Upper lobe of left lung (tissue), 6 donors: ENCODE measurements at regions not wholly inside any gene's neighbourhood (a gene's known extent, or its start where the extent isn't known, plus 50 kb on each side); places are given as distances from the start of the nearest gene placed in this dataset.

Experiments used
- ATAC-seq, 2 donors: fragments of 200-7000 bp; cut with Tn5 transposase; one replicate each; pipeline ENCODE4 v1.9.1; 2022; ENCODE audit warnings: mild to moderate bottlenecking in 2 of 2, moderate library complexity in 2 of 2; ENCODE audit not compliant: low FRiP score in 2 of 2
- DNase-seq, 2 donors: peaks; one replicate each; pipeline ENCODE4 v3.0.0-alpha.2; 2019 to 2020
- H3K27ac ChIP-seq, 4 donors: fragments of 200-600 bp; sonication (generic); one replicate each; pipeline ENCODE4 v1.5.1; 2016 to 2019
- H3K27me3 ChIP-seq, 4 donors: fragments of 200-600 bp; sonication (generic); one replicate each; pipeline ENCODE4 v1.5.1; 2017 to 2019
- H3K36me3 ChIP-seq, 4 donors: fragments of 200-600 bp; sonication (generic); one replicate each; pipeline ENCODE4 v1.5.1; 2016 to 2019
- H3K4me1 ChIP-seq, 4 donors: fragments of 200-600 bp; sonication (generic); one replicate each; pipeline ENCODE4 v1.5.1; 2018 to 2019
- H3K4me3 ChIP-seq, 4 donors: fragments of 200-600 bp; sonication (generic); one replicate each; pipeline ENCODE4 v1.5.1; 2017 to 2019; ENCODE audit warnings: mild to moderate bottlenecking in 2 of 4, moderate library complexity in 1 of 4
- H3K9me3 ChIP-seq, 4 donors: fragments of 200-600 bp; sonication (generic); one replicate each; pipeline ENCODE4 v1.5.1; 2018 to 2019
- CTCF ChIP-seq, 6 experiments: fragments of 450-650 bp in 4 of 6; fragments of 200-600 bp in 2 of 6; sonication (generic) in 2 of 6; IDR thresholded peaks; one replicate each; pipeline ENCODE4 v1.5.1; 2016 to 2019; ENCODE audit warnings: antibody characterized with exemption in 6 of 6
- EP300 ChIP-seq, 4 donors: sonication (generic); formaldehyde crosslinking; IDR thresholded peaks; one replicate each; pipeline ENCODE4 v1.5.1; 2017; ENCODE audit warnings: antibody characterized with exemption in 4 of 4, control low read depth in 2 of 4
- POLR2A ChIP-seq, 4 donors: fragments of 450-650 bp; IDR thresholded peaks; one replicate each; pipeline ENCODE4 v1.5.1; 2016 to 2017; ENCODE audit warnings: antibody characterized with exemption in 4 of 4, mild to moderate bottlenecking in 2 of 4
- POLR2AphosphoS5 ChIP-seq, 2 donors: sonication (generic); formaldehyde crosslinking; IDR thresholded peaks; one replicate each; pipeline ENCODE4 v1.5.1; 2017; ENCODE audit warnings: antibody characterized with exemption in 2 of 2
- WGBS, 2 donors: methylation state at CpG; one replicate each; pipeline ENCODE4 v1.1.5; 2017 to 2018; 5-methylcytosine and 5-hydroxymethylcytosine counted together
- donor health status: DM: no; HTN: no; CAD: no; lungs with moderate emphysema.
- donor health status: DM: no; HTN: yes; CAD: no; lungs with severe emphysema.

- H3K9me3 ChIP-seq, result no peaks in the 10 kb centered on the region
- no peak overlapping the region for H3K4me3 ChIP-seq
- ATAC-seq (no peak), DNase-seq (peak in 1 of 2 donors; percentile 52)
- no peaks in the 10 kb centered on the region for H3K4me1 ChIP-seq
- H3K27me3 ChIP-seq, result no peaks in the 10 kb centered on the region
- WGBS, 2 donors, result 90 to 92% methylated on average over 12 of the region's 12 CpGs
- H3K36me3 ChIP-seq, result no peaks in the 10 kb centered on the region
- H3K27ac ChIP-seq, result no peak overlapping the region
- TF ChIP-seq POLR2A (IDR thresholded peaks at IDR 0.05), result no peak
- no peak for TF ChIP-seq POLR2AphosphoS5 (IDR thresholded peaks at IDR 0.05)
- TF ChIP-seq CTCF (IDR thresholded peaks at IDR 0.05), result no peak
- TF ChIP-seq EP300 (IDR thresholded peaks at IDR 0.05), result no peak
Measured at GRCh38 chr22:47396515-47396914, 634.1 kb downstream of the TBC1D22A start.

GRCh38 chr22:47396105-47396504 is 633.7 kb downstream of the TBC1D22A start:
- Histone ChIP-seq H3K27me3 (no peaks in the 10 kb centered on the region), H3K4me3 (no peak overlapping the region), H3K27ac (no peak overlapping the region), H3K9me3 (no peaks in the 10 kb centered on the region), H3K36me3 (no peaks in the 10 kb centered on the region), H3K4me1 (no peaks in the 10 kb centered on the region)
- no peak for ATAC-seq
- TF ChIP-seq POLR2A (IDR thresholded peaks at IDR 0.05), result no peak
- TF ChIP-seq POLR2AphosphoS5 (IDR thresholded peaks at IDR 0.05), result no peak
- TF ChIP-seq EP300 (IDR thresholded peaks at IDR 0.05), result no peak
- no peak for TF ChIP-seq CTCF (IDR thresholded peaks at IDR 0.05)
- peak in 1 of 2 donors; percentile 37 for DNase-seq
- WGBS, 2 donors, result 95 to 96% methylated on average over 4 to 12 of the region's 12 CpGs

- Histone ChIP-seq H3K36me3 (no peaks in the 10 kb centered on the region), H3K9me3 (no peaks in the 10 kb centered on the region), H3K4me3 (no peak overlapping the region), H3K4me1 (no peaks in the 10 kb centered on the region), H3K27ac (no peak overlapping the region), H3K27me3 (no peaks in the 10 kb centered on the region)
- DNase-seq, result peak in 1 of 2 donors; percentile 18
- 23 to 26% methylated on average over 6 to 8 of the region's 8 CpGs for WGBS, 2 donors
- no peak for ATAC-seq
- no peak for TF ChIP-seq CTCF (IDR thresholded peaks at IDR 0.05)
- no peak for TF ChIP-seq POLR2A (IDR thresholded peaks at IDR 0.05)
- no peak for TF ChIP-seq POLR2AphosphoS5 (IDR thresholded peaks at IDR 0.05)
- no peak for TF ChIP-seq EP300 (IDR thresholded peaks at IDR 0.05)
Measured at GRCh38 chr22:47395481-47395880, 633.0 kb downstream of the TBC1D22A start.

GRCh38 chr22:47394504-47395440 is 632.3 kb downstream of the TBC1D22A start:
- H3K9me3 ChIP-seq, result no peaks in the 10 kb centered on the region
- ATAC-seq, result no peak
- WGBS, 2 donors, result 70 to 76% methylated on average over 12 of the region's 12 CpGs
- no peaks in the 10 kb centered on the region for H3K36me3 ChIP-seq
- no peaks in the 10 kb centered on the region for H3K27me3 ChIP-seq
- H3K4me3 ChIP-seq, result no peak overlapping the region
- H3K4me1 ChIP-seq, result no peaks in the 10 kb centered on the region
- TF ChIP-seq CTCF (IDR thresholded peaks at IDR 0.05), result no peak
- TF ChIP-seq POLR2AphosphoS5 (IDR thresholded peaks at IDR 0.05), result no peak
- H3K27ac ChIP-seq, result no peak overlapping the region
- peak in 1 of 2 donors; percentile 9 for DNase-seq

- 90 to 100% methylated on average over 3 to 6 of the region's 9 CpGs for WGBS, 2 donors
- H3K27ac ChIP-seq, result no peak overlapping the region
- DNase-seq, result no peak
- H3K36me3 ChIP-seq, result no peaks in the 10 kb centered on the region
- no peaks in the 10 kb centered on the region for H3K27me3 ChIP-seq
- no peak overlapping the region for H3K4me3 ChIP-seq
- H3K4me1 ChIP-seq, result no peaks in the 10 kb centered on the region
- TF ChIP-seq POLR2AphosphoS5 (IDR thresholded peaks at IDR 0.05) (no peak), CTCF (IDR thresholded peaks at IDR 0.05) (no peak), POLR2A (IDR thresholded peaks at IDR 0.05) (no peak), EP300 (IDR thresholded peaks at IDR 0.05) (no peak)
- no peak for ATAC-seq
- no peaks in the 10 kb centered on the region for H3K9me3 ChIP-seq
Measured at GRCh38 chr22:47393191-47393590, 630.7 kb downstream of the TBC1D22A start.
